T-helper 2 cell treated with Interferon-gamma antibody and Interleukin-4, amounts not matched to agents 5 μg/mL and 100 μg/mL, for 36 hours (primary cell): ENCODE measurements at regions not wholly inside any gene's neighbourhood (a gene's known extent, or its start where the extent isn't known, plus 50 kb on each side); places are given as distances from the start of the nearest gene placed in this dataset.
"Not testable (repeated sequence)": the region's sequence is repeated elsewhere in the genome, so short reads cannot be mapped to it uniquely, and the experiment has no call there.

Experiments
- DNase-seq: peaks from one replicate; pipeline ENCODE4 v3.0.0; 2021; ENCODE audit warnings: low spot score
- H3K27ac Mint-ChIP-seq: one replicate; pipeline ENCODE4 v1.8.0; 2021; ENCODE audit warnings: mild to moderate bottlenecking, mixed read lengths
- H3K27me3 Mint-ChIP-seq: one replicate; pipeline ENCODE4 v1.8.0; 2021; ENCODE audit warnings: low read depth, mixed read lengths
- H3K36me3 Mint-ChIP-seq: one replicate; pipeline ENCODE4 v1.8.0; 2021; ENCODE audit warnings: low read depth, mixed read lengths
- H3K4me1 Mint-ChIP-seq: one replicate; pipeline ENCODE4 v1.8.0; 2021; ENCODE audit warnings: low read depth, mixed read lengths
- H3K4me3 Mint-ChIP-seq: one replicate; pipeline ENCODE4 v1.8.0; 2022; ENCODE audit warnings: mild to moderate bottlenecking, moderate library complexity, mixed read lengths
- H3K9me3 Mint-ChIP-seq: one replicate; pipeline ENCODE4 v1.8.0; 2021; ENCODE audit warnings: mixed read lengths

GRCh38 chr6:112437058-112437457 is 89.9 kb downstream of the RFPL4B start:
- Mint-ChIP-seq H3K27me3 (no peaks in the 10 kb centered on the region), H3K27ac (no peak overlapping the region), H3K9me3 (no peaks in the 10 kb centered on the region), H3K4me1 (no peaks in the 10 kb centered on the region), H3K36me3 (no peaks in the 10 kb centered on the region), H3K4me3 (no peak overlapping the region)
- no peak for DNase-seq

- no peaks in the 10 kb centered on the region for H3K27me3 Mint-ChIP-seq
- H3K4me3 Mint-ChIP-seq = no peak overlapping the region
- H3K9me3 Mint-ChIP-seq = no peaks in the 10 kb centered on the region
Observed at GRCh38 chr6:112439010-112439409, 91.9 kb downstream of the RFPL4B start.

GRCh38 chr6:112439432-112439831 is 92.3 kb downstream of the RFPL4B start:
- Mint-ChIP-seq H3K4me3 (no peak overlapping the region), H3K4me1 (no peaks in the 10 kb centered on the region), H3K36me3 (no peaks in the 10 kb centered on the region), H3K27me3 (no peaks in the 10 kb centered on the region), H3K27ac (no peak overlapping the region), H3K9me3 (no peaks in the 10 kb centered on the region)
- DNase-seq = no peak

More at GRCh38 chr6:112439010-112439409, 91.9 kb downstream of the RFPL4B start:
- DNase-seq = no peak
- Mint-ChIP-seq H3K27ac (no peak overlapping the region), H3K36me3 (no peaks in the 10 kb centered on the region), H3K4me1 (no peaks in the 10 kb centered on the region)

GRCh38 chr6:112441607-112442006 is 94.5 kb downstream of the RFPL4B start:
- Mint-ChIP-seq H3K4me1 (no peaks in the 10 kb centered on the region), H3K9me3 (no peaks in the 10 kb centered on the region), H3K27ac (no peak overlapping the region), H3K4me3 (no peak overlapping the region), H3K36me3 (no peaks in the 10 kb centered on the region), H3K27me3 (no peaks in the 10 kb centered on the region)
- no peak for DNase-seq

- H3K4me3 Mint-ChIP-seq = no peak overlapping the region
- H3K4me1 Mint-ChIP-seq = no peaks in the 10 kb centered on the region
- no peak for DNase-seq
- H3K9me3 Mint-ChIP-seq = no peaks in the 10 kb centered on the region
- no peaks in the 10 kb centered on the region for H3K36me3 Mint-ChIP-seq
- no peaks in the 10 kb centered on the region for H3K27me3 Mint-ChIP-seq
- no peak overlapping the region for H3K27ac Mint-ChIP-seq
Observed at GRCh38 chr6:112443179-112444065, 96.3 kb downstream of the RFPL4B start.

GRCh38 chr6:112448786-112449185 is 101.7 kb downstream of the RFPL4B start:
- not testable (repeated sequence) for H3K27me3 Mint-ChIP-seq

GRCh38 chr6:112450663-112451062 is 103.5 kb downstream of the RFPL4B start:
- no peaks in the 10 kb centered on the region for H3K4me1 Mint-ChIP-seq

More at GRCh38 chr6:112448786-112449185, 101.7 kb downstream of the RFPL4B start:
- H3K27ac Mint-ChIP-seq, H3K4me3 Mint-ChIP-seq, DNase-seq, H3K9me3 Mint-ChIP-seq, H3K4me1 Mint-ChIP-seq, H3K36me3 Mint-ChIP-seq: not testable (repeated sequence)

GRCh38 chr6:112457886-112458285 is 110.8 kb downstream of the RFPL4B start:
- Mint-ChIP-seq H3K27ac (no peak overlapping the region), H3K27me3 (peaks cover 2% of the 10 kb centered on the region), H3K4me1 (no peaks in the 10 kb centered on the region), H3K36me3 (no peaks in the 10 kb centered on the region), H3K9me3 (no peaks in the 10 kb centered on the region), H3K4me3 (no peak overlapping the region)
- no peak for DNase-seq

More at GRCh38 chr6:112450663-112451062, 103.5 kb downstream of the RFPL4B start:
- no peaks in the 10 kb centered on the region for H3K27me3 Mint-ChIP-seq
- H3K36me3 Mint-ChIP-seq = no peaks in the 10 kb centered on the region
- no peaks in the 10 kb centered on the region for H3K9me3 Mint-ChIP-seq
- no peak overlapping the region for H3K27ac Mint-ChIP-seq
- no peak overlapping the region for H3K4me3 Mint-ChIP-seq
- DNase-seq = no peak

GRCh38 chr6:112459758-112460304 is 112.7 kb downstream of the RFPL4B start:
- Mint-ChIP-seq H3K36me3 (no peaks in the 10 kb centered on the region), H3K4me3 (no peak overlapping the region), H3K4me1 (no peaks in the 10 kb centered on the region), H3K27me3 (peaks cover 2% of the 10 kb centered on the region), H3K27ac (no peak overlapping the region), H3K9me3 (no peaks in the 10 kb centered on the region)
- DNase-seq = no peak

GRCh38 chr6:112464901-112465665 is 118.0 kb downstream of the RFPL4B start:
- Mint-ChIP-seq H3K4me3 (no peak overlapping the region), H3K4me1 (no peaks in the 10 kb centered on the region), H3K36me3 (no peaks in the 10 kb centered on the region), H3K27me3 (no peaks in the 10 kb centered on the region), H3K9me3 (no peaks in the 10 kb centered on the region), H3K27ac (no peak overlapping the region)
- no peak for DNase-seq

GRCh38 chr6:112466373-112467151 is 119.4 kb downstream of the RFPL4B start:
- no peaks in the 10 kb centered on the region for H3K27me3 Mint-ChIP-seq
- no peak overlapping the region for H3K4me3 Mint-ChIP-seq
- H3K4me1 Mint-ChIP-seq = no peaks in the 10 kb centered on the region
- no peaks in the 10 kb centered on the region for H3K9me3 Mint-ChIP-seq
- H3K27ac Mint-ChIP-seq = no peak overlapping the region
- H3K36me3 Mint-ChIP-seq = no peaks in the 10 kb centered on the region
- DNase-seq = no peak

- no peaks in the 10 kb centered on the region for H3K4me1 Mint-ChIP-seq
- no peak for DNase-seq
- H3K27me3 Mint-ChIP-seq = no peaks in the 10 kb centered on the region
- H3K36me3 Mint-ChIP-seq = no peaks in the 10 kb centered on the region
- no peaks in the 10 kb centered on the region for H3K9me3 Mint-ChIP-seq
- no peak overlapping the region for H3K27ac Mint-ChIP-seq
- H3K4me3 Mint-ChIP-seq = no peak overlapping the region
Observed at GRCh38 chr6:112468359-112468758, 121.2 kb downstream of the RFPL4B start.

GRCh38 chr6:112469306-112469705 is 122.2 kb downstream of the RFPL4B start:
- Mint-ChIP-seq H3K27me3 (no peaks in the 10 kb centered on the region), H3K4me3 (no peak overlapping the region), H3K36me3 (no peaks in the 10 kb centered on the region), H3K4me1 (no peaks in the 10 kb centered on the region), H3K27ac (no peak overlapping the region), H3K9me3 (no peaks in the 10 kb centered on the region)
- DNase-seq = no peak
